Stimulated activated CD8-positive, alpha-beta memory T cell treated with anti-CD3 and anti-CD28 coated beads, Interleukin-15, amount 100 ng/mL, for 1 hour (primary cell): ENCODE measurements at regions not wholly inside any gene's neighbourhood (a gene's known extent, or its start where the extent isn't known, plus 50 kb on each side); places are given as distances from the start of the nearest gene placed in this dataset.

Experiments
- DNase-seq: peaks from one replicate; pipeline ENCODE4 v3.0.0-alpha.2; 2020; ENCODE audit warnings: low read depth

DNA sequence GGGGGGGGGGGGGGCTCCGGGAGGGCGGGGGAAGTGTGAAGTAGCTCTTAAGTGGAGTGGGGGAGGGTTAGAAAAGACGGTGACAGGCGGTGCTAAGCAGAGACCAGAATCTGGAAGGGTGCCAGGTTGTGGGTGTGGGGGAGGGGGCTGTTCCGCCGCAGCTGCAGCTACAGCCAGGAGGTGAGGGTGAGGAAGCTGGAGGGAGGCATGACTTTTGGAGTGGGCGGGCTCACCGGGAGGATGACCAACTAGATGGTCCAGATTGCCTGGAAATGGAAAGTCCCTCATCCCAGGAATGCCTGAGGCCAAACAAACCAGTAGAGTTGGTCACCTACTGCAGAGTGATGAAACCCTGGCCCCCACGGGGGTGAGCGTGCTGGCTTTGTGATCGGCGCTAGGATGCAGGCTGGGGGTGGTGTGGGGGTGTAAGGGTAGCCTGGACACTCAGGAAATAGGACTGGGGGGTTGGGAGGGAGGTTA is 158.1 kb upstream of the SHB start:
- DNase-seq = peak; percentile 34

DNA sequence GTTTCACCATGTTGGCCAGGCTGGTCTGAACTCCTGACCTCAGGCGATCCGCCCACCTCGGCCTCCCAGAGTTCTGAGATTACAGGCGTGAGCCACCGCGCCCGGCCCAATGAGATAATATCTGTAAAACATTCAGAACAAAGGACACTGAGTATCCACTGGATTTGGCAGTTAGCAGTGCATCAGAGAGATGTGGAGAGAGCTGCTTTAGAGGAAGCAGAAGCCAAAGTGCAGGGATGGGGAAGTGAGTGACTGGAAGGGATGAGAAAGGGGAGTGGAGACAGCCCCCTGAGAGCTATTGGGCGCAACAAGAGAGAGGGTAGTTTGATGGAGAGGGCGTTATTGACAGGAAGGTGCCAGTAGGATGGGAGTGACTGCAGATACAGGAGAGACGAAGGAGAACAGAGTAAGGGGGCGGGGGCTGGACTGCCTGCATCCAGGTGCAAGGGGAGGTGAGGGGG is 157.5 kb upstream of the SHB start:
- no peak for DNase-seq

DNA sequence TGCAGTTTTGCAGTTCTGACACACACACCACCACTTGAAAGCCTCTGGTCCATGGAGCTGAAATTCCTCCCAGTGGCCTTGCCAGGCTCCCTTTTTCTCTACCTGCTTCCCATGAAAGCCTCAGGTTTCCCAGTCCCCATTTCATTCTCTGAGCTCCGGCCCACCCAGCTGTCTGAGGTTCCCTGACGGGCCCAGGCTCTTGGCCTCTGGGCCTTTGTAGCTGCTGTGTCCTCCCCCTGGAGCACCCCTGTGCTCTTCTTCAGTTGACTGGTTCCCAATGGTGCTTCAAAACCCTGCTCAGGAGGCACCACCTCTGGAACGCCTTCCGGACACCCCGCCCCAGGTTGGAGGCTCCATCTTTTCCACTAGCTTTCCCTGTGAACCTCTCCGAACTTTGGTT is 155.9 kb upstream of the SHB start:
- no peak for DNase-seq

DNA sequence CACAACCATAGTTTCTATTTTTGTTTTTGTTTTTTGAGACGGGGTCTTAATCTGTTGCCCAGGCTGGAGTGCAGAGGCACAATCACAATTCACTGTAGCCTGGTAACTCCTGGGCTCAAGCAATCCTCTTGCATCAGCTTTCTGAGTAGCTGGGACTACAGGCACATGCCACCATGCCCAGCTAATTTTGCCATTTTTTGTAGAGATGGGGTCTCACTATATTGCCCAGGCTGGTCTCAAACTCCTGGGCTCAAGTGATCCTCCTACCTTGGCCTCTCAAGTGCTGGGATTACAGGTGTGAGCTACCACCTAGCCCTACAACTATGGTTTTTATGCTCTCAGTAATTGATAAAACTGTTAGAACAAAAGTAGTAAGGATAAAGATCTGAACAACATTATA is 147.5 kb upstream of the SHB start:
- DNase-seq = no peak

- DNase-seq = no peak
These were observed 146.4 kb upstream of the SHB start for GRCh38 chr9:38215465-38215864.

DNA sequence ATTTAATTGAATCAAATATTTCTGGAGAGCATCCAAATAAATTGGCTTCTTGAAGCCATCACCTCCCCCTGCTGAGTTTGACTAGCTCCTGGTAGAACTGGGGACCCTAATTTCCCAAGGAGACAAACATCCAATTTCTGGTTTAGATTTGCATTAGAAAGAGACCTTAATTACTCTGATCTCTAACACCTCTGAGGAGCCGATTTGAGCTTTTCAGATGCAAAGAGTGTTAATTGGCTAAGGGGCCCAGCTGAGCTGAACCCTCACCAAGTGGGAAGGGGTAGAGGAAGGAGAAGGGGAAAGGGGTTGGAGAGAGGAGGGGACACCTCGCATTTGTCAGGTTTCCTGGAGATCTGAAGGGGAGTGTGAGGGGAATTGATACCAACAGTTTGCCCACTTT is 145.4 kb upstream of the SHB start:
- DNase-seq = no peak

GRCh38 chr9:38213631-38214299 is 144.7 kb upstream of the SHB start:
- DNase-seq = no peak

DNA sequence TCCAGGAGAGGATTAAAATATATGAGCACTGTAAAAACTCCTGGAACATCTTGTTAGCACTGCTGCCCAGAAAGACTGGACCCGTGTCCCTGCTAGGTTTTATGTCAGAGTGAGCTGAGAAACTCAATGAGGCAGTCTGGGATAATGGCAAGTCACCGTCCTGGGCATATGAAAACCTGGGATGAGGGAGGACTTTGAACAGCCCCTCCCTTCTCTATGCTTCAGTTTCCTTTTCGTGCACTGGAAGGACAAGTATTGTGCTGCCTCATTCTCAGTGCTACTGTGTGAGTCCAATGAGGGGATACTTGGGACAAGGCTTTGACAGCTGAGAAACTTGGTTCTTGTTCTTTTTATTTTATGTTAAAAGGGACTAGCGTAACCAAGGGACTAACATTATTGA is 143.0 kb upstream of the SHB start:
- DNase-seq = no peak

DNA sequence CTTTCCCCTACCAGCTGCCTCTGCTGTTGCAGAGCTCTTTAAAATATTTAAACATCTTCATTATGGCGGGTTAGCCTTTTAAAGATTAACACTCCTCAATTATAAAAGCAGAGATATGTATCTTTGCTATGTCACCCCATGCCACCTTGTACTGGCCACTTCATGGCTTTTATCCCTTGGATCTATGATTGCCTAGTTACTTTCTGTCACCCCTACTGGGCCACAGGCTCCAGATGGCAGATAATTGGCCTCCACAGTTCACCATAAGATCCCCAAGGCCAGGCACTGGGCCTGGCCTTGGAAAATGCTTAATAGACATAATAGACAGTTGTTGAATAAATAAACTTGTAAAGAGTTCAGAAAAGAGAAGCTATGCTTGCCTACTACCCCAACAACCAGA is 142.0 kb upstream of the SHB start:
- no peak for DNase-seq

- no peak for DNase-seq
These were observed 139.3 kb upstream of the SHB start for GRCh38 chr9:38208206-38208901.

GRCh38 chr9:38207247-38207778 is 138.3 kb upstream of the SHB start:
- DNase-seq = no peak

DNA sequence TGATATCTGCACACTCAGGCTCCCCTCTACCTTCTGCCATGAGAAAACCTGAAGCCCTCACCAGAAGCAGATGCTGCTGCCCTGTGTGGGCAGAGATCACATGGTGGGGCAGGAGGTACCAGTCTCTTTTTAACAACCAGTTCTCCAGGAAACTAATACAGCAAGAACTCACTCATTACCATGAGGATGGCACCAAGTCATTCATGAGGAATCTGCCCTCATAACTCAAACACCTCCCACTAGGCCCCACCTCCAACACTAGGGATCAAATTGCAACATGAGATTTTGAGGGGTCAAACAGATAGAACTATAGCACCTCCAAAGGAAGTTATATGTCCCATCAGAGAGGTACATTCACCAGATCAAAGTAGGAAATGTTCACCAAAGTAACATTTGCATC is 136.3 kb upstream of the SHB start:
- DNase-seq = no peak

- DNase-seq = no peak
These were observed 133.4 kb upstream of the SHB start for GRCh38 chr9:38202336-38202938.

DNA sequence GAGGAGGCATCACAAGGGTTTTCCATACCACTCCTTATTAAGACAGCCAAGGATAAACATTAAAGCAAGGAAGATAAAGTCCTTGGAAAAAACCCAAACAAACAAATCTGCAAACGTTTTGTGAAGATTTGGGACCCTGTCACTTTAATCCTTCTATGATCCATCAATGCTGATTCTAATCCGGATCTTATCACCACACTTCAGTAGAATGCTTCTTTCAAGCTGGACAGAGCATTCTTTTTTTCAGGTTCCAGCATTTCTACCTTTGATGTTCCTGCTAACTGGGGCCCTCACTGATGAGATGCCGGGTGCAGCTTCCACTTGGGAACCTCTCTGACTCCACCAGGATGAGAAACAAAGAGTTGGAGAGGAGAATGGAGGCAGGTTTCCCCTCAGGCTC is 132.8 kb upstream of the SHB start:
- no peak for DNase-seq

- DNase-seq = no peak
These were observed 131.4 kb upstream of the SHB start for GRCh38 chr9:38200431-38200830.

GRCh38 chr9:38198140-38198539 is 129.1 kb upstream of the SHB start:
- no peak for DNase-seq

DNA sequence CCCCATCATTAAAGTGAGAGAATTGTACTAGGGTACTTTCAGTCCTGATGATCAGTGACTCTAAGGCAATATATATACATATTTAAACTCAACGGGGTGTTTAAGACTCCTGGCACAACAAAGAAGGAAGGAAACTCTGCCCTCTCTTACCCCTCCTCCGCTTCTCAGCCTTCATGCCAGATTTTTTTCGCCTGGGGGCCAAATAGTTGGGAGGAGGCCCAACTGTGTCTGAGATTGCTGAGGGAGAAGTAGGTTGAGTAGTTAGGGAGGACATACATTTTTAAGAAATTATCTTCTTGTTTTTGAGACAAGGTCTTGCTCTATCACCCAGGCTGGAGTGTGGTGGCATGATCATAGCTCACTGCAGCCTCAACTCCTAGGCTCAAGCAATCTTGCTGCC is 127.7 kb upstream of the SHB start:
- no peak for DNase-seq

GRCh38 chr9:38195737-38196161 is 126.7 kb upstream of the SHB start:
- DNase-seq = no peak

- no peak for DNase-seq
These were observed 125.8 kb upstream of the SHB start for GRCh38 chr9:38194870-38195269.

GRCh38 chr9:38192731-38193265 is 123.8 kb upstream of the SHB start:
- DNase-seq = no peak

DNA sequence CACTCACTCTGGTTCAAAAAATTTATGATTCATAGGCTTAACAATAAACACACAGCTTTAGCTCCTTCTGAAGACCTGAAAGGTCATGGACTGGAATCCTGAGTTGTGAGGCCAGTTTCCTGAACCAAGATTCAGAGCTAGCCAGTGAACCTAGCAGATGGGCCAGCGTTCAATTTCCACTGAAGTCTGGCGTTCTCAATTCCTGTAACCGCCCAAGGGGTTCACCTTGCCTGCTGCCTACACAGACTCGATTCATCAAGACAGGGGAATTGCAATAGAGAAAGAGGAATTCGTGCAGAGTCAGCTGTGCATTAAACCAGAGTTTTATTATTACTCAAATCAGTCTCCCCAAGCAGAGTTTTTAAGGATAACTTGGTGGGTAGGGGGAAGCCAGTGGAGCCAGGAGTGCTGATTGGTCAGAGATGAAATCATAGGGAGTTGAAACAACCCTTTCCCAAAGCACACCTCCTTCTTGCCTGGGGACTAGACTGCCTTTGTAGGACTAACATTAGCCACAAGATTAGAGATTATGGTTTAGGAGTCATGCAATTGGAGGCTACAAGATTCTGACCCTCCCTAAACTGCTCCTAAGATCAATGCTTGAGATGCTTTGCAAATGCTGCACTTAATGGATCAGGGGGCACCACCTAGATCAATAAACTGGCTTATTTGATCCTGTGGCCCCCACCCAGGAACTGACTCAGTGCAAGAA is 117.5 kb upstream of the SHB start:
- no peak for DNase-seq
